Cardiac fibroblast (primary cell): ENCODE measurements at regions not wholly inside any gene's neighbourhood (a gene's known extent, or its start where the extent isn't known, plus 50 kb on each side); places are given as distances from the start of the nearest gene placed in this dataset.

Experiments
- DNase-seq, 2 donors: peaks; one replicate each; pipeline versions ENCODE4 v3.0.0 to v3.0.0-alpha.2; 2010; ENCODE audit warnings: low read depth in 2 of 2
- H3K4me3 ChIP-seq, 2 donors: replicated peaks in 1 of 2; 1 replicate in 1 of 2; 2 replicates in 1 of 2; pipeline ENCODE4 v1.5.1; 2011; ENCODE audit warnings: low read depth in 2 of 2, low read length in 2 of 2, mild to moderate bottlenecking in 2 of 2, moderate library complexity in 1 of 2
- CTCF ChIP-seq: IDR thresholded peaks from one replicate; pipeline ENCODE4 v1.5.1; 2011; ENCODE audit warnings: low read depth, mild to moderate bottlenecking, low read length, inconsistent platforms

GRCh38 chr4:10762561-10762960 is 78.0 kb upstream of the CLNK start:
- no peak overlapping the region for H3K4me3 ChIP-seq
- peak; percentile 20 to 63 for DNase-seq
- TF ChIP-seq CTCF, result no peak

- DNase-seq, result peak in 1 of 2 donors; percentile 18
- no peak for TF ChIP-seq CTCF
- no peak overlapping the region for H3K4me3 ChIP-seq
These were observed 77.3 kb upstream of the CLNK start for GRCh38 chr4:10761903-10762302.

GRCh38 chr4:10760086-10760485 is 75.5 kb upstream of the CLNK start:
- no peak for TF ChIP-seq CTCF
- DNase-seq, result no peak
- H3K4me3 ChIP-seq, result no peak overlapping the region

- DNase-seq, result no peak
- TF ChIP-seq CTCF, result no peak
- no peak overlapping the region for H3K4me3 ChIP-seq
These were observed 74.3 kb upstream of the CLNK start for GRCh38 chr4:10758906-10759305.

GRCh38 chr4:10753856-10754402 is 69.4 kb upstream of the CLNK start:
- DNase-seq, result no peak
- no peak for TF ChIP-seq CTCF
- H3K4me3 ChIP-seq, result no peak overlapping the region

- no peak for TF ChIP-seq CTCF
- H3K4me3 ChIP-seq, result no peak overlapping the region
- DNase-seq, result peak in 1 of 2 donors; percentile 5
These were observed 68.8 kb upstream of the CLNK start for GRCh38 chr4:10753336-10753735.

- DNase-seq, result peak in 1 of 2 donors; percentile 11
- no peak overlapping the region for H3K4me3 ChIP-seq
- no peak for TF ChIP-seq CTCF
These were observed 66.1 kb upstream of the CLNK start for GRCh38 chr4:10750714-10751113.
